ENCODE measurements at regions not wholly inside any gene's neighbourhood (a gene's known extent, or its start where the extent isn't known, plus 50 kb on each side); places are given as distances from the start of the nearest gene placed in this dataset.
A peak's percentile ranks its signal among the peaks of the same experiment; 100 is the strongest.

DNA sequence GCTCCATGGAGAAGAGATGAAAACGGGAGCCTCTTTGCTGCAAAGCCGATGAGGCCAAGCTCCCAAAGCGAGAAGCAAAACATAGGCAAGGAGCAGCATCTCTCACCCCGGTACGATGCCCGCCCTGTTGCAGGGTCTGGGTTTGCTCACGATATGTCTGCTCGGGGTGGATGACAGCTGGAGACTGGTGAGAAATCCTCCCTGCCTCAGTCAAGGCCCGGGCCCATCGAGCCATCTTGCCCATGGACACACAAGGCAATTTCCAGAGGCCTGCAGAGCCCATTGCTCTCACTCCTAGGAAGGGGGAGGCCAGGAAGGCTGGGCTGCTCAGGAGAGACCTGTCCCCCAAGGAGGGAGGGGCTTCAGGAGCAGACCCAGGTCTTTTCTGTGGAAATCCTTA is 391.7 kb upstream of the SHH start:
- WGBS, 10 experiments = 3 to 87% (median 36%) methylated on average over 3 to 6 of the region's 10 CpGs; no CpG with 5 or more reads in 4 of the 10 experiments
- in situ Hi-C loops (cut with MboI; ENCODE audit: low pct_unique_long_range_greater_than_20kb in 2 of 9, low sequenced_read_pairs in 9 of 9, unreplicated experiment in 9 of 9) = no loop called here
- H3K4me1 ChIP-seq (replicated peaks in 1 of 2) = no peaks in the 10 kb centered on the region
- H3K27ac ChIP-seq = no peak overlapping the region
- no peak for ATAC-seq (replicated peaks in 6 of 8)
- H3K4me3 ChIP-seq = no peak overlapping the region

DNA sequence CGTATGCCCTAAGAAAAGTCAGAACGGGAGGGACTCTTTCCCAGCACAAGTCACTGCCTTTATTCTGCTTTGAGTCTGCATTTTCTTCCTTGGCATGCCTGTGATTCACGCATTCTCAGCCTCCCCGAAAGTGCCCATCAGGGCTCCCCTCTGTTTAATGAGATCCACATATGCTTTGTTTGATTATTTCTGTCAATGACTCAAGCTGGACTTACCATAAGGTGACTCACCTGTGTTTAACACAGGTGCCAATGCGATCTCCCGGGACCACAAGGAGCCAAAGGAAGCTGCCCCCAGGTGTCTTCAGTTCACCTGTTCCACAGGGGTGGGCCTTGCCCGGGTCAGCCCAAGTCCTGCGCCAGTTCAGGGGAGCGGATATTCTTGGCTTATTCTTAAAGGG is 386.0 kb upstream of the SHH start:
- H3K4me1 ChIP-seq (replicated peaks in 1 of 2) = no peaks in the 10 kb centered on the region
- ATAC-seq (replicated peaks in 6 of 8) = no peak
- WGBS, 10 experiments = 20 to 100% (median 73%) methylated on average over 2 to 6 of the region's 9 CpGs; no CpG with 5 or more reads in 2 of the 10 experiments
- in situ Hi-C loops (cut with MboI; ENCODE audit: low pct_unique_long_range_greater_than_20kb in 2 of 9, low sequenced_read_pairs in 9 of 9, unreplicated experiment in 9 of 9) = no loop called here
- H3K27ac ChIP-seq = no peak overlapping the region
- no peak overlapping the region for H3K4me3 ChIP-seq

DNA sequence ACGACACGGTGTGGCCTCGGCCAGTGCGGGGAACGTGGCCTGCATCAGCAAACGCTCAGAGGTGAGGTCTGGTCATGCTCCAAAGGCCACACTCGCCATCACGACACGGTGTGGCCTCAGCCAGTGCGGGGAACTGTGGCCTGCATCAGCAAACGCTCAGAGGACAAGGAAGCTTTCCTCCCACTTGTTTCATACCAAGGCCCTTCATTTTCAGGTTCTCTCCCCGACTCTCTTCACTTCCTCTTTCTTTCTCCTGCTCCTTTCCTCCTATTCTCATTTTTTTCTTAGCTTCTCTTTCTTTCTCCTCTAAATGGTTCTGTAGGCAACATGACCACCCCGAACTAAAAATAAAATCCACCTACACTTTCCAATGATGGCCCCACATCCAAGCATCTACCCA is 384.4 kb upstream of the SHH start:
- 7 to 92% (median 63%) methylated on average over 1 to 9 of the region's 13 CpGs for WGBS, 10 experiments
- no peak overlapping the region for H3K27ac ChIP-seq
- in situ Hi-C loops (cut with MboI; ENCODE audit: low pct_unique_long_range_greater_than_20kb in 2 of 9, low sequenced_read_pairs in 9 of 9, unreplicated experiment in 9 of 9) = no loop called here
- no peak overlapping the region for H3K4me3 ChIP-seq
- no peak for ATAC-seq (replicated peaks in 6 of 8)
- no peaks in the 10 kb centered on the region for H3K4me1 ChIP-seq (replicated peaks in 1 of 2)

DNA sequence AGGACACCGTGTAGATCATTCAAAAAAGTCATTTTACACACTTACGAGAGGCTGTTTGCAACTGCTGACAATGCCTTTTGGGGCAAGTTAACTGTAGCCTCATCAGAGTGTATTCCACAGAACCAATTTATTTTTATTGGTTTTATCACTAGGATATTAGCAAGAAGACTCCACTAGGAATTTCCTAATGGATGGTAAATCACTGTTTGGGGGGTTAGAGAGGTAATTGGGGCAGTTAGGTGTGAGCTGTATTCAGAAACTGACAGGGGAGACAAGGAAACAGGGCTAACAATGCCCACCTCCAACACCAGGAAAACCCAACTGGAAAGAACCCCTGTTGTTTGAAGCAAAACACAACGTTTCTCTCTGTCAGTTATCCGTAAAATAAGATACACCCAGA is 383.0 kb upstream of the SHH start:
- H3K27ac ChIP-seq = no peak overlapping the region
- WGBS, 10 experiments = 0 to 100% (median 15%) methylated on average over 1 to 4 of the region's 4 CpGs; no CpG with 5 or more reads in 2 of the 10 experiments
- no peaks in the 10 kb centered on the region for H3K4me1 ChIP-seq (replicated peaks in 1 of 2)
- in situ Hi-C loops (cut with MboI; ENCODE audit: low pct_unique_long_range_greater_than_20kb in 2 of 9, low sequenced_read_pairs in 9 of 9, unreplicated experiment in 9 of 9) = no loop called here
- no peak for ATAC-seq (replicated peaks in 6 of 8)
- H3K4me3 ChIP-seq = no peak overlapping the region

DNA sequence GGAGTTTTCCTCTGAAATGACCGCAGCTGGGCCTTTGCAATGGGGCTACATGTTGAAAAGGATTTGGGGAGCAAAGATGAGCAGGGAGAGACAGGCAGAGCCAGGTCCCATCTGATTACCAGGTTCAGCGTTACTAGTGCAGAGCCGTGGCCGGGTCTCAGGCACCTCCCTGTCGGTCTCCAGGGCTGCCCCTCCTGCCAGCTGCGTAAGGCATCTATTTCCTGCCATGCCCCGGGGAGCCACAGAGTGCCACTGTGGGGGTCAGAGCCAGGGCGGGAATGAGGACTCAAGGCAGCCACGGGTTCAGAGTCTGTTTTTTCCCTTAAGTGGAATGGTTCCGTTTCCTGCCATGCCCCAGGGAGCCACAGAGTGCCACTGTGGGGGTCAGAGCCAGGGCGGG is 382.6 kb upstream of the SHH start:
- Histone ChIP-seq H3K4me3 (no peak overlapping the region), H3K27ac (no peak overlapping the region), H3K4me1 (replicated peaks in 1 of 2) (no peaks in the 10 kb centered on the region)
- in situ Hi-C loops (cut with MboI; ENCODE audit: low pct_unique_long_range_greater_than_20kb in 2 of 9, low sequenced_read_pairs in 9 of 9, unreplicated experiment in 9 of 9) = no loop called here
- no peak for ATAC-seq (replicated peaks in 6 of 8)
- 33 to 92% (median 68%) methylated on average over 1 to 7 of the region's 11 CpGs; no CpG with 5 or more reads in 1 of the 10 experiments for WGBS, 10 experiments

GRCh38 chr7:156192921-156193320 is 380.7 kb upstream of the SHH start:
- no peak overlapping the region for H3K4me3 ChIP-seq
- H3K27ac ChIP-seq = no peak overlapping the region
- no peak for ATAC-seq (replicated peaks in 6 of 8)
- in situ Hi-C loops (cut with MboI; ENCODE audit: low pct_unique_long_range_greater_than_20kb in 2 of 9, low sequenced_read_pairs in 9 of 9, unreplicated experiment in 9 of 9) = no loop called here
- H3K4me1 ChIP-seq (replicated peaks in 1 of 2) = no peaks in the 10 kb centered on the region
- 0 to 60% (median 40%) methylated on average over 1 to 3 of the region's 4 CpGs; no CpG with 5 or more reads in 4 of the 10 experiments for WGBS, 10 experiments

DNA sequence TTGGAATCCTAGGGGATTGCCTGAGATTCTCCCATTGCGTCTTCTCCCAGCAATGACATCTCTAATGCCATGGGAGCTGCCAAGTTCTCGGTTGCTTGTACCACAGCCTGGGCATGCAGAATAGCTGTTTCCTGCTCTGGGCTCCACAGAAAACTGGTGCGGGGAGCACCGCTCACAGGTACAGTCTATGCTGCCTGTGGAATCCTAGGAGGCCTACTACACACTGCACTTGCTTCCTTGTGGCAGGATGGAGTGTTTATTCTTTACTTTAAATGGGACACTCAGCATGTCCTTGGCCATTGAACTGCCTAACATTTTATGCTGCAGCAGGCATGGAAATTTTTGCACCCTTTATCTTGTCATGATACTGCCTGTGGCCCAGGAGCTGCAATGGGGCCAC is 378.8 kb upstream of the SHH start:
- Histone ChIP-seq H3K27ac (no peak overlapping the region), H3K4me3 (no peak overlapping the region), H3K4me1 (replicated peaks in 1 of 2) (no peaks in the 10 kb centered on the region)
- WGBS, 10 experiments = 20 to 100% (median 82%) methylated on average over 1 to 4 of the region's 4 CpGs; no CpG with 5 or more reads in 3 of the 10 experiments
- ATAC-seq (replicated peaks in 6 of 8) = no peak
- in situ Hi-C loops (cut with MboI; ENCODE audit: low pct_unique_long_range_greater_than_20kb in 2 of 9, low sequenced_read_pairs in 9 of 9, unreplicated experiment in 9 of 9) = no loop called here

DNA sequence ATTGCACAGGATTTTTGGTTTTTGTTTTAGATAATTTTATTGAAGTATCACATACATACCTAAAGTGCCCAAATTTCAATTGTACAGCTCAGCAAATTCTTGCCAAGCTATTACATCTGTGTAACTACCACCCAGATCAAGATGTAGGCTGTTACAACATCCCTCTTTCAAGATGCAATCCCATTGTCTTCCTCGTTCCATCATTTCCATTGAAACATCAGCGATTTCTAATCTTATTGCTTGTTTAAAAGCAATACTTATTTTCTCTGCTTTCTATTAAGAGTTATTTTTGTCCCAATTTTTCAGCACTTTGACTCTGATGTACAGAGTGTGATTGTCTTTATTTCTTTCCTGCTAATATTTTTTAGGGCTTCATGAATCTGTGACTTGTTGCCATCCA is 372.8 kb upstream of the SHH start:
- in situ Hi-C loops (cut with MboI; ENCODE audit: low pct_unique_long_range_greater_than_20kb in 2 of 9, low sequenced_read_pairs in 9 of 9, unreplicated experiment in 9 of 9) = no loop called here
- no peak for ATAC-seq (replicated peaks in 6 of 8)
- Histone ChIP-seq H3K4me1 (replicated peaks in 1 of 2) (no peaks in the 10 kb centered on the region), H3K27ac (no peak overlapping the region), H3K4me3 (no peak overlapping the region)
- WGBS, 10 experiments = 0 to 97% (median 78%) methylated on average over 1 to 2 of the region's 2 CpGs

DNA sequence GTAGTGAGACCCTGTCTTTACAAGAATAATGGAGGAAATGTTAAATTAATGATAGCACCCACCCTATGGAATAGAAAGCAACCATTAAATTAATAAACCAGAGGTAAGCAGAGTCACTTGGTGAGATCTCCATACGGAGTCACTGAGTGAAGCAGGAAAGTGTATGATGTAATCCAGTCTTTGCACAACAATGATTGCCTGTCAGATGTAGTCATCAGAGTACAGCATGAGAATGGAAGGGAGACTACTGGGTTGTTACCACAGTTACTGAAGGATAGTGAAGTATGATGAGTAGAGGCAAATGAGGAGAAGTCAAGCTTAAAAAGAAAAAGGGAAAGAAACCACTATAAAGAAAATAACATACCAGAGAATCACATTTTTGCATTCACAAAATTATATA is 371.9 kb upstream of the SHH start:
- in situ Hi-C loops (cut with MboI; ENCODE audit: low pct_unique_long_range_greater_than_20kb in 2 of 9, low sequenced_read_pairs in 9 of 9, unreplicated experiment in 9 of 9) = no loop called here
- Histone ChIP-seq H3K4me3 (no peak overlapping the region), H3K4me1 (replicated peaks in 1 of 2) (no peaks in the 10 kb centered on the region), H3K27ac (no peak overlapping the region)
- 0 to 82% (median 27%) methylated on average over 1 of the region's 1 CpG; no CpG with 5 or more reads in 2 of the 10 experiments for WGBS, 10 experiments
- ATAC-seq (replicated peaks in 6 of 8) = peak in 4 of 8 experiments; percentile 26 to 71 (median 55)

GRCh38 chr7:156180451-156181229 is 368.4 kb upstream of the SHH start:
- in situ Hi-C loops (cut with MboI; ENCODE audit: low pct_unique_long_range_greater_than_20kb in 2 of 9, low sequenced_read_pairs in 9 of 9, unreplicated experiment in 9 of 9) = no loop called here
- no peak for ATAC-seq (replicated peaks in 6 of 8)
- Histone ChIP-seq H3K4me3 (no peak overlapping the region), H3K27ac (no peak overlapping the region), H3K4me1 (replicated peaks in 1 of 2) (no peaks in the 10 kb centered on the region)
- 9 to 80% (median 34%) methylated on average over 1 to 8 of the region's 13 CpGs; no CpG with 5 or more reads in 2 of the 10 experiments for WGBS, 10 experiments

DNA sequence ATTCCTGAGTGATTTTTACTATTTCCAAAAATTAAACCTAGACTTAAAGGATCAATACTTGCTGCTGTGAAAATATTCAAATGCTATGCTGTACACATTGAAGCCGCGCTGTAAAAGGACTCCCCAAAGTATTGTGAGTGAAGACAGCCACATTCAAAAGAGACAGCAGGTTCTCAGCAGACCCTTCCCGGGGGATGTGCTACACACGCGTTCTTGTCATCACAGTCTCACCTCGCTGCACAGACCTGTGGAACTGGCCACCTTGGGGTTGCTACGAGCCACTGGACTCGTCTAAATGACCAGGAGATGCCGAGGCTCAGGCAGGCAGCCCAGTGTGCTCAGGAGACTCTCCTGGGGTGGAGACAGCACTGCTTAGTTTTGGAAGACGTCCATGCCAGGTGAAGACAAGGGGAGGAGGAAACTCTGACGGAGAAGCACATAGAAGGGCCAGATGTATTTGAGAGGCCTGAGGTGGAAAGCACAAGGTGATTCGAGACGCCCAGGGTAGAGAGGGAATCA is 367.7 kb upstream of the SHH start:
- in situ Hi-C loops (cut with MboI; ENCODE audit: low pct_unique_long_range_greater_than_20kb in 2 of 9, low sequenced_read_pairs in 9 of 9, unreplicated experiment in 9 of 9) = no loop called here
- H3K4me3 ChIP-seq = no peak overlapping the region
- no peak overlapping the region for H3K27ac ChIP-seq
- 0 to 78% (median 47%) methylated on average over 2 to 11 of the region's 13 CpGs; no CpG with 5 or more reads in 1 of the 10 experiments for WGBS, 10 experiments
- no peak for ATAC-seq (replicated peaks in 6 of 8)
- H3K4me1 ChIP-seq (replicated peaks in 1 of 2) = no peaks in the 10 kb centered on the region

DNA sequence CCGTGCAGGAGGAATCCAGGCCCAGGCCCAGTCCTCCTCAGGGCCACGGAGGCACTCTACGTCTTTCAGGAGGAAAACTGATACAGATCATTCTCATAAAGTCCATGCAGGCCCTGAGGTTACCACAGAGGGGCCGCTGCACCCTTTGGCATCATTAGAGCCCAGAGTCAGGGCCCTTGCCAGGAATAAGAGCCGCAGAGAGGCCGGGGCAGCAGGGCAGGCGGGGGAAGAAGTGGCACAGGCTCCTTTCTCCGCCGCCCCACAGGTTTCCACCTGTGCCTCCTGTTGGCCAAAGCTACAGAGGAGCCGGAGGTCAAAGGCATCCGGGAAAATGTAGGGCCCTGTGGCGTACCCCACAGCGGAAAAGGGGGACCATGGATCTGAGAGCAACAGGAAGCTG is 366.6 kb upstream of the SHH start:
- no peak overlapping the region for H3K4me3 ChIP-seq
- no peak for ATAC-seq (replicated peaks in 6 of 8)
- WGBS, 10 experiments = 0 to 60% (median 13%) methylated on average over 1 to 5 of the region's 13 CpGs; no CpG with 5 or more reads in 6 of the 10 experiments
- H3K4me1 ChIP-seq (replicated peaks in 1 of 2) = no peaks in the 10 kb centered on the region
- no peak overlapping the region for H3K27ac ChIP-seq
- in situ Hi-C loops (cut with MboI; ENCODE audit: low pct_unique_long_range_greater_than_20kb in 2 of 9, low sequenced_read_pairs in 9 of 9, unreplicated experiment in 9 of 9) = no loop called here

- Histone ChIP-seq H3K4me1 (replicated peaks in 1 of 2) (no peaks in the 10 kb centered on the region), H3K4me3 (no peak overlapping the region), H3K27ac (no peak overlapping the region)
- in situ Hi-C loops (cut with MboI; ENCODE audit: low pct_unique_long_range_greater_than_20kb in 2 of 9, low sequenced_read_pairs in 9 of 9, unreplicated experiment in 9 of 9) = no loop called here
- ATAC-seq (replicated peaks in 6 of 8) = no peak
- 13 to 92% (median 62%) methylated on average over 2 to 14 of the region's 15 CpGs for WGBS, 10 experiments
Observed at GRCh38 chr7:156178214-156178613, 366.0 kb upstream of the SHH start.
